ENCODE measurements at regions not wholly inside any gene's neighbourhood (a gene's known extent, or its start where the extent isn't known, plus 50 kb on each side); places are given as distances from the start of the nearest gene placed in this dataset.

DNA sequence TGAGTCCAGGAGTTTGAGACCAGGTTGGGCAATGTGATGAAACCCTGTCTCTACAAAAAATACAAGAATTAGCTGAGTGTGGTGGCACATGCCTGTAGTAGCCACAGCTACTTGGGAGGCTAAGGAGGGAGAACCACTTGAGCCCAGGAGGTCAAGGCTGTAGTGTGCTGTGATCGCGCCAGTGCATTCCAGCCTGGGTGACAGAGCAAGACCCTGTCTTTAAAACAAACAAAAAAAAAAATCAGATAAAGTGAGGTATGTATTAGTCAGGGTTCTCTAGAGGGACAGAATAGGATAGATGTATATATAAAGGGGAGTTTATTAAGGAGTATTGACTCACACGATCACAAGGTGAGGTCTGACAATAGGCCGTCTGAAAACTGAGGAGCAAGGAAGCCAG lies 101.5 kb upstream of the GPR26 start:
- intact Hi-C loops (cut with DNase I), result loop anchor here in 1 of 3 donors (10.0 kb wide), 1 partner anchor 430 kb away; the partner anchor contains the start of gene HMX3
- Histone ChIP-seq H3K36me3 (no peaks in the 10 kb centered on the region), H3K4me3 (no peak overlapping the region), H3K27me3 (no peaks in the 10 kb centered on the region), H3K4me1 (no peaks in the 10 kb centered on the region), H3K9me3 (no peaks in the 10 kb centered on the region), H3K27ac (no peak overlapping the region)
- ATAC-seq (no peak), DNase-seq (no peak), FAIRE-seq (no peak)
- TF ChIP-seq, protein P1, sequence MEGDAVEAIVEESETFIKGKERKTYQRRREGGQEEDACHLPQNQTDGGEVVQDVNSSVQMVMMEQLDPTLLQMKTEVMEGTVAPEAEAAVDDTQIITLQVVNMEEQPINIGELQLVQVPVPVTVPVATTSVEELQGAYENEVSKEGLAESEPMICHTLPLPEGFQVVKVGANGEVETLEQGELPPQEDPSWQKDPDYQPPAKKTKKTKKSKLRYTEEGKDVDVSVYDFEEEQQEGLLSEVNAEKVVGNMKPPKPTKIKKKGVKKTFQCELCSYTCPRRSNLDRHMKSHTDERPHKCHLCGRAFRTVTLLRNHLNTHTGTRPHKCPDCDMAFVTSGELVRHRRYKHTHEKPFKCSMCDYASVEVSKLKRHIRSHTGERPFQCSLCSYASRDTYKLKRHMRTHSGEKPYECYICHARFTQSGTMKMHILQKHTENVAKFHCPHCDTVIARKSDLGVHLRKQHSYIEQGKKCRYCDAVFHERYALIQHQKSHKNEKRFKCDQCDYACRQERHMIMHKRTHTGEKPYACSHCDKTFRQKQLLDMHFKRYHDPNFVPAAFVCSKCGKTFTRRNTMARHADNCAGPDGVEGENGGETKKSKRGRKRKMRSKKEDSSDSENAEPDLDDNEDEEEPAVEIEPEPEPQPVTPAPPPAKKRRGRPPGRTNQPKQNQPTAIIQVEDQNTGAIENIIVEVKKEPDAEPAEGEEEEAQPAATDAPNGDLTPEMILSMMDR (IDR thresholded peaks at IDR 0.05), result no peak
- 77 to 84% methylated on average over 4 of the region's 4 CpGs for WGBS, 2 donors

DNA sequence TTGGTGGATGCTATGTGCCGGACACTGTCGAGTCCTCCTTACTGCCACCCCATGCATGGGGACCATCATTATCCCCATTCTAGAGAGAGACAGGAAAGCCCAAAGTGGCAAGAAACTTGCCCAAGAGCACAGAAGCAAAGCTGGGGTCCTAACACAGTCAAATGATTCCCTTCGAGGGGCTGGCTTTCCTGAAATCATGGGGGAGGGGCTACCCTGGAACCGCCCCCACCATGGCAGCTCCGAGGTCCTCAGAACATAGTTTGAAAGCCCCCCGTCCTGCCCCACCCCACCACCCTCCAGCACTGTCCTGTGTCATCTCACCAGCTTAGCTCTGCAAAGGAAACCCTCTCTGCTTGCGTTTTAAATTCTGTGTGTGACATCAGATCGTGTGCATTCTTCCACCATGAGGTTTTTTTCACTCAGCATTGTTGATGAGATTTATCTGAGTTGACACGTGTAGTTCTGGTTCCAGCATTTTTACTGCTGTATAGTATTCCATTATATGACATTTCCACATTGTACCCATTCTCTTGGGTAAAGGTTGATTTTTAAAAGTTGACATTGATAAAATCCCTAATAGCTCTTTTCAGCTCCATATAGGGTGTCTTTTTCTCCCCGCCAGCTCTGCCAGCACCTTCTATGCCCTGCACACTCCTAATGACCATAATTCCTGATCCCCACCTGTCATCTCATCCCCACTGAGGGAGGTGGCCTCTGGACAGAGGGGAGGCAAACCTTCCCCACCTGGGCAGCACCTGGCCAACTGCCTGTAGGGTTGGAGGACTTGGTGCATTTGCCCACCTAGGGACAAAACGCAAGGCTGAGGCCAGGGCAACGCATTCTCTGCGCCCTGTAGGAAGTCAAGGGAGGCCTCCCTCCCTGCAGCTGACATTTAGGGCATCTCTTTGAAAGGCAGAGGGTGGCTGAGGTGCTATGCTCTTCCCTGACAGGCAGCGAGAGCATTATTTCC lies 100.2 kb upstream of the GPR26 start:
- Histone ChIP-seq H3K27ac (no peak overlapping the region), H3K27me3 (no peaks in the 10 kb centered on the region), H3K4me1 (no peaks in the 10 kb centered on the region), H3K36me3 (no peaks in the 10 kb centered on the region), H3K4me3 (no peak overlapping the region), H3K9me3 (no peaks in the 10 kb centered on the region)
- WGBS, 2 donors, result 65 to 75% methylated on average over 14 of the region's 14 CpGs
- FAIRE-seq (no peak), ATAC-seq (no peak), DNase-seq (no peak)
- TF ChIP-seq, protein P1 (IDR thresholded peaks at IDR 0.05), result no peak
- intact Hi-C loops (cut with DNase I), result loop anchor here in 1 of 3 donors (10.0 kb wide), 1 partner anchor 431 kb away; the partner anchor contains the start of gene HMX3

DNA sequence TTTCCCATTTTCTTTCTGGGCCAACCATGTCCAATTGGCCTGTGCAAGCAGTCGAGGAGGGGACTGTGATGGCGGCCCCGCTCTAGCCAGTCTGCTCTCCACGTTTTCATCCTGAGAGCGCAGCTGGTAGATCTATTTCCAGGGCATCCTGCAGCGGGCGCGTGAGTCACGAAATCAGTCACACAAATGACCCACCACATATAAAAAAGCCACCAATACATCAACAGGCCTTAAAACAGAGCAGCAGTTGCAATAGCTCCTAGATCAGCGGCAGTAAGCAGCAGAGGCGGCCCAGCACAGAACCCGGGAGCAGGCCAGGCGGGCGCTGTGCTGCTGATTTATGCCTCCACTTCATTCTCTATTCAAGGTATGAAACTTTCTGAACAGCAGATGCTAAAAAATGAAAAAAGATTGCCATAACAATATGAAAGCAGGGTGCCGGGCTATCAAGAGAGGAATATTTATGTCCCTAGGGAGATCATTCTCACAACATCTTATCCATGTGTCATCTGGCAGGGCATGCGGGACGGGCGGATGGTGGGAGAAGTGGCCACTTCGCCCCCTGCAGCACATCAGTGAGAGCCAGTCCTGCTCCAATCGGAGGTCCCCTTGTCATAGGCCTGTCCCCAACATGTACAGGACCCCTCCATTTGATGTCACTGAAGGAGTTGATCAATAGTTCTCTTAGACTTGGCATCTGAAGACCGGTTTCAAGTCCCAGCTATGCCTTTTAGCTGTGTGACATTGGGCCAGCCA lies 98.0 kb upstream of the GPR26 start:
- no peaks in the 10 kb centered on the region for H3K9me3 ChIP-seq
- no peaks in the 10 kb centered on the region for H3K36me3 ChIP-seq
- no peak overlapping the region for H3K27ac ChIP-seq
- H3K4me1 ChIP-seq, result no peaks in the 10 kb centered on the region
- no peak for ATAC-seq
- DNase-seq, result no peak
- 76 to 78% methylated on average over 21 of the region's 21 CpGs for WGBS, 2 donors
- intact Hi-C loops (cut with DNase I), result loop anchor here in 1 of 3 donors (10.0 kb wide), 1 partner anchor 433 kb away; the partner anchor contains the start of gene HMX3
- H3K27me3 ChIP-seq, result no peaks in the 10 kb centered on the region
- TF ChIP-seq, protein P1 (IDR thresholded peaks at IDR 0.05), result no peak
- no peak overlapping the region for H3K4me3 ChIP-seq
- no peak for FAIRE-seq

DNA sequence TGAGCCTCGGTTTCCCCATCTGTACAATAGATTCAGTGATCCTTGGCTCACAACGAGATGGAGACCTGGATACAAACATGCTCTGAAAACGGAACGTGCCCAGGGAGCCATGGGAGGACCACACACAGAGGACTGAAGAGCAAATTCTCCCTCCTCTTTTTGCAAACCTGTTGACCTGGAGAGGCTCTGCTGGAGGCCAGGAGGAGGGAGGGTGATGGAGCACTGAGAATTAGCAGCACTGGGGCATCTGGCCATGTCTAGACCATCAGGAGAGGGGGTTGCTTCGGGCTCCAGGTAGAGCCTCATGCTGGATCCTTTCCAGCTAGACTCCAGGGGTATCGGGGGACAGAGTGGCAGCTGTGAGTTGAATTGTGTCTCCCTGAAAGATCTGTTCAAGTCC lies 97.4 kb upstream of the GPR26 start:
- TF ChIP-seq, protein P1 (IDR thresholded peaks at IDR 0.05), result no peak
- ATAC-seq, result no peak
- intact Hi-C loops (cut with DNase I), result loop anchor here in 1 of 3 donors (10.0 kb wide), 1 partner anchor 434 kb away; the partner anchor contains the start of gene HMX3
- Histone ChIP-seq H3K4me3 (no peak overlapping the region), H3K4me1 (no peaks in the 10 kb centered on the region), H3K27me3 (no peaks in the 10 kb centered on the region), H3K36me3 (no peaks in the 10 kb centered on the region), H3K27ac (no peak overlapping the region), H3K9me3 (no peaks in the 10 kb centered on the region)
- no peak for FAIRE-seq
- no peak for DNase-seq
- 55 to 57% methylated on average over 6 of the region's 6 CpGs for WGBS, 2 donors

All from pancreas (tissue), 10 donors.